Neural progenitor cell (in vitro differentiated cells): ENCODE measurements at regions not wholly inside any gene's neighbourhood (a gene's known extent, or its start where the extent isn't known, plus 50 kb on each side); places are given as distances from the start of the nearest gene placed in this dataset.
"Not testable (repeated sequence)": the region's sequence is repeated elsewhere in the genome, so short reads cannot be mapped to it uniquely, and the experiment has no call there.

Experiments used
- DNase-seq: peaks from one replicate; pipeline ENCODE4 v3.0.0-alpha.2; 2016; ENCODE audit warnings: low spot score
- H2AFZ ChIP-seq: fragments of 200-600 bp; sonication (generic); replicated peaks from 2 replicates; pipeline ENCODE4 v1.6.1; 2016; ENCODE audit warnings: antibody characterized with exemption
- H3F3A ChIP-seq: fragments of 200-600 bp; sonication (generic); 2 replicates; pipeline ENCODE4 v1.6.1; 2016; ENCODE audit warnings: antibody characterized with exemption, low read depth
- H3K27ac ChIP-seq: fragments of 200-600 bp; sonication (generic); 2 replicates; pipeline ENCODE4 v1.5.1; 2016; ENCODE audit warnings: mild to moderate bottlenecking
- H3K27me3 ChIP-seq: fragments of 200-600 bp; sonication (generic); 2 replicates; pipeline ENCODE4 v1.6.1; 2016; ENCODE audit warnings: mild to moderate bottlenecking, moderate library complexity
- H3K36me3 ChIP-seq: fragments of 200-600 bp; sonication (generic); 2 replicates; pipeline ENCODE4 v1.5.1; 2016
- H3K4me1 ChIP-seq: fragments of 200-600 bp; sonication (generic); 2 replicates; pipeline ENCODE4 v1.6.1; 2016; ENCODE audit warnings: mixed run types
- H3K4me2 ChIP-seq: fragments of 200-600 bp; sonication (generic); 2 replicates; pipeline ENCODE4 v1.6.1; 2016
- H3K4me3 ChIP-seq: fragments of 200-600 bp; sonication (generic); 2 replicates; pipeline ENCODE4 v1.5.1; 2016
- H3K79me2 ChIP-seq: fragments of 200-600 bp; sonication (generic); 2 replicates; pipeline ENCODE4 v1.6.1; 2016; ENCODE audit warnings: low read depth
- H3K9ac ChIP-seq: fragments of 200-600 bp; sonication (generic); 2 replicates; pipeline ENCODE4 v1.6.1; 2016
- H3K9me3 ChIP-seq: fragments of 200-600 bp; sonication (generic); 2 replicates; pipeline ENCODE4 v1.5.1; 2016; ENCODE audit warnings: low read depth
- H4K20me1 ChIP-seq: fragments of 200-600 bp; sonication (generic); 2 replicates; pipeline ENCODE4 v1.6.1; 2016; ENCODE audit warnings: low read depth
- H3K27ac Mint-ChIP-seq: 3 replicates; pipeline ENCODE4 v1.8.0; 2021; ENCODE audit warnings: mixed read lengths
- H3K27me3 Mint-ChIP-seq: 2 replicates; pipeline ENCODE4 v1.8.0; 2022; ENCODE audit warnings: low read depth, mild to moderate bottlenecking, inconsistent platforms, moderate library complexity, mixed read lengths; ENCODE audit not compliant: insufficient read depth
- H3K36me3 Mint-ChIP-seq: 3 replicates; pipeline ENCODE4 v1.8.0; 2021; ENCODE audit warnings: mixed read lengths
- H3K4me1 Mint-ChIP-seq: 3 replicates; pipeline ENCODE4 v1.8.0; 2021; ENCODE audit warnings: mixed read lengths
- H3K4me3 Mint-ChIP-seq: 3 replicates; pipeline ENCODE4 v1.8.0; 2021; ENCODE audit warnings: mild to moderate bottlenecking, moderate library complexity, mixed read lengths
- H3K9me3 Mint-ChIP-seq: 3 replicates; pipeline ENCODE4 v1.8.0; 2020; ENCODE audit warnings: mixed read lengths
- CTCF ChIP-seq: fragments of 200-600 bp; sonication (generic); IDR thresholded peaks from 2 replicates; pipeline ENCODE4 v1.5.1; 2017; ENCODE audit warnings: antibody characterized with exemption, mild to moderate bottlenecking
- EZH2 ChIP-seq: fragments of 200-600 bp; sonication (generic); IDR thresholded peaks from 2 replicates; pipeline ENCODE4 v1.6.1; 2017; ENCODE audit warnings: antibody characterized with exemption, mild to moderate bottlenecking, moderate library complexity
- EZH2phosphoT487 ChIP-seq: fragments of 200-600 bp; sonication (generic); IDR thresholded peaks from 2 replicates; pipeline ENCODE4 v1.6.1; 2017; ENCODE audit warnings: antibody characterized with exemption

GRCh38 chr9:11702548-11702947 lies 990.6 kb upstream of the TYRP1 start:
- H3K4me3 ChIP-seq: no peak overlapping the region
- Mint-ChIP-seq H3K27ac (no peak overlapping the region), H3K4me1 (peaks cover 8% of the 10 kb centered on the region), H3K4me3 (no peak overlapping the region), H3K36me3 (no peaks in the 10 kb centered on the region), H3K9me3 (no peaks in the 10 kb centered on the region), H3K27me3 (no peaks in the 10 kb centered on the region)
- no peaks in the 10 kb centered on the region for H4K20me1 ChIP-seq
- no peak for DNase-seq
- no peaks in the 10 kb centered on the region for H3K36me3 ChIP-seq
- no peaks in the 10 kb centered on the region for H3K9me3 ChIP-seq
- no peaks in the 10 kb centered on the region for H3K79me2 ChIP-seq
- no peaks in the 10 kb centered on the region for H3K27me3 ChIP-seq
- no peaks in the 10 kb centered on the region for H3F3A ChIP-seq
- no peak overlapping the region for H3K9ac ChIP-seq
- no peak overlapping the region for H2AFZ ChIP-seq
- no peak overlapping the region for H3K27ac ChIP-seq
- H3K4me1 ChIP-seq: no peaks in the 10 kb centered on the region
- TF ChIP-seq EZH2phosphoT487: no peak
- TF ChIP-seq CTCF: no peak
- TF ChIP-seq EZH2: no peak
- H3K4me2 ChIP-seq: no peak overlapping the region

GRCh38 chr9:11704198-11704597 lies 989.0 kb upstream of the TYRP1 start:
- not testable (repeated sequence) for DNase-seq, H3K4me1 ChIP-seq, H3K79me2 ChIP-seq, H3K4me1 Mint-ChIP-seq, H3K27me3 ChIP-seq, H4K20me1 ChIP-seq, H3F3A ChIP-seq, H3K27me3 Mint-ChIP-seq, H3K9me3 ChIP-seq, H3K27ac ChIP-seq, H3K9ac ChIP-seq, H3K4me3 ChIP-seq, H3K4me3 Mint-ChIP-seq, H3K27ac Mint-ChIP-seq, H3K9me3 Mint-ChIP-seq, H3K36me3 Mint-ChIP-seq, H2AFZ ChIP-seq, H3K4me2 ChIP-seq, H3K36me3 ChIP-seq

GRCh38 chr9:11708899-11709298 lies 984.3 kb upstream of the TYRP1 start:
- no peaks in the 10 kb centered on the region for H3K79me2 ChIP-seq
- Mint-ChIP-seq H3K9me3 (peaks cover 2% of the 10 kb centered on the region), H3K4me3 (no peak overlapping the region), H3K4me1 (peaks cover 5% of the 10 kb centered on the region), H3K27ac (no peak overlapping the region), H3K27me3 (no peaks in the 10 kb centered on the region), H3K36me3 (no peaks in the 10 kb centered on the region)
- H3K4me1 ChIP-seq: no peaks in the 10 kb centered on the region
- no peak overlapping the region for H3K27ac ChIP-seq
- no peak for DNase-seq
- no peaks in the 10 kb centered on the region for H3K27me3 ChIP-seq
- no peaks in the 10 kb centered on the region for H3F3A ChIP-seq
- H3K36me3 ChIP-seq: no peaks in the 10 kb centered on the region
- H3K9ac ChIP-seq: no peak overlapping the region
- H4K20me1 ChIP-seq: no peaks in the 10 kb centered on the region
- TF ChIP-seq EZH2phosphoT487 (no peak), CTCF (no peak), EZH2 (no peak)
- no peak overlapping the region for H3K4me2 ChIP-seq
- no peak overlapping the region for H2AFZ ChIP-seq
- no peak overlapping the region for H3K4me3 ChIP-seq
- no peaks in the 10 kb centered on the region for H3K9me3 ChIP-seq

GRCh38 chr9:11709567-11709966 lies 983.6 kb upstream of the TYRP1 start:
- H3K9me3 Mint-ChIP-seq: peaks cover 2% of the 10 kb centered on the region
- no peaks in the 10 kb centered on the region for H3K36me3 ChIP-seq
- no peak overlapping the region for H3K4me2 ChIP-seq
- H3F3A ChIP-seq: no peaks in the 10 kb centered on the region
- H3K4me1 Mint-ChIP-seq: peaks cover 5% of the 10 kb centered on the region
- no peaks in the 10 kb centered on the region for H3K36me3 Mint-ChIP-seq
- TF ChIP-seq EZH2phosphoT487 (no peak), CTCF (no peak)
- no peak overlapping the region for H3K27ac Mint-ChIP-seq
- no peak overlapping the region for H3K4me3 ChIP-seq
- H3K27me3 Mint-ChIP-seq: no peaks in the 10 kb centered on the region
- H3K27ac ChIP-seq: no peak overlapping the region
- no peaks in the 10 kb centered on the region for H3K9me3 ChIP-seq
- H3K4me1 ChIP-seq: no peaks in the 10 kb centered on the region
- no peaks in the 10 kb centered on the region for H4K20me1 ChIP-seq
- H3K79me2 ChIP-seq: no peaks in the 10 kb centered on the region
- H2AFZ ChIP-seq: no peak overlapping the region
- no peak for DNase-seq
- H3K9ac ChIP-seq: no peak overlapping the region
- no peaks in the 10 kb centered on the region for H3K27me3 ChIP-seq
- H3K4me3 Mint-ChIP-seq: no peak overlapping the region
